ENCODE measurements at regions not wholly inside any gene's neighbourhood (a gene's known extent, or its start where the extent isn't known, plus 50 kb on each side); places are given as distances from the start of the nearest gene placed in this dataset.

DNA sequence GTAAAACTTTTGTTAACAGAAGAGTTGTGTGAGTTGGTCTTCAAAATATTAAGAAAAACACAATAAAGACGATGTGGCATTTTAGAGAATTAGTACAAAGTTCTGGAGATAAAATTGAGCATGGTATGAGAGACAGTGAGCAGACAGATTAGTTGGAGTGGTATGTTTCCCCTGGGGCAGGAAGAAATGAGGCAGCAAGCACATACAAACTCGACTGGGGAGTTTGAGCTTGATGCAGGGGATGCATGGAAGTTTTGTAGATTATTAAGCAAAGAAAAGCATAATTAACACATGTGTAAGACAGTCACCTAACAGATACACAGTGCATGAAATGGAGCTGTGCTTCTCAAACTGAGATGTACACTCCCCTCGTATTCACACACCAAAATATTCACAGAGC lies 58.1 kb upstream of the IL2 start:
- no peak for DNase-seq (ENCODE audit: low read depth)

DNA sequence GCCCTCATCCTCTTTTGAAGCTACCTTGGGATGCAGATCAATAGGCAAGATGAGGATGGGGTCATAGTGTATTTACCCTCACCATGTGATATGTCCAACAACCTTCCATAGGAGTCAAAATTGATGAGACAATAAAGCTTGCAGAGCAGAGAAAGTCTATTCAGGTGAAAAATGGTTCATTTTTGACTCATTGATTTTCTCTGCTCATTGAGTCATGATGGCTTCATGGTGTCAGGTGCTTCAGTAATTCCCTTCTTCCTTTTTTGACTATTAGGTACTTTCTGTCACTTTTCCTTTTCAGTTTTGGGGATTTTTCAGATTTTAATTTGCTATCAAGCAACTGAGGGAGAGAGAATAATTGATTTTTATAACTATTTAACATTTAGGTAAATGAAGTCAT lies 55.9 kb upstream of the IL2 start:
- DNase-seq (ENCODE audit: low read depth), result no peak

DNA sequence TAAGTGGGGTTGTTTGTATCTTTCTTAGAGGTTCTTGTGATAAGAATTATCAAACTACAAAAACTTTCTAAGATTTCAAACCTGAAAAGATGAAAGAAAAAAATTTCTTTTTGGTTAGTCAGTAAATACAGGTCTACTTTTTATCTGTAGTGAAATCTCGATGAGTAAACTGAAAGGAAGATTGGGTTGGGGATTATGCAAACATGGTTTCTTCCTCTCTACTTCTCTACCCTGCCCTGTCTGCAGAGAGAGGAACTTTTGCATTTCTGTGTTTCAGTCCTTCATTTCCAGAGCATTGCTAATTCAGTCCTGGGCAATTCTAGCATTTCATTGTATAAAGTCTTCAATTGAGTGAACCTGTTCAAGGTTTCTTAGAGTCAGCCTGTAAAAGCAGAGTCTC lies 51.6 kb upstream of the IL2 start:
- DNase-seq (ENCODE audit: low read depth), result peak; percentile 25
